PC-9 (cell line): ENCODE measurements at regions not wholly inside any gene's neighbourhood (a gene's known extent, or its start where the extent isn't known, plus 50 kb on each side); places are given as distances from the start of the nearest gene placed in this dataset.

Experiments used
- EZH2 ChIP-seq: fragments of 200-600 bp; sonication (generic); IDR thresholded peaks from 2 replicates; pipeline ENCODE4 v1.8.0; 2017; ENCODE audit warnings: antibody characterized with exemption, low read depth
- TF ChIP-seq, protein P1 (sequence below): fragments of 200-600 bp; sonication (generic); conservative IDR thresholded peaks from 2 replicates; pipeline ENCODE4 v1.6.1; 2017; ENCODE audit warnings: mixed run types, antibody characterized with exemption, mild to moderate bottlenecking, moderate library complexity

DNA sequence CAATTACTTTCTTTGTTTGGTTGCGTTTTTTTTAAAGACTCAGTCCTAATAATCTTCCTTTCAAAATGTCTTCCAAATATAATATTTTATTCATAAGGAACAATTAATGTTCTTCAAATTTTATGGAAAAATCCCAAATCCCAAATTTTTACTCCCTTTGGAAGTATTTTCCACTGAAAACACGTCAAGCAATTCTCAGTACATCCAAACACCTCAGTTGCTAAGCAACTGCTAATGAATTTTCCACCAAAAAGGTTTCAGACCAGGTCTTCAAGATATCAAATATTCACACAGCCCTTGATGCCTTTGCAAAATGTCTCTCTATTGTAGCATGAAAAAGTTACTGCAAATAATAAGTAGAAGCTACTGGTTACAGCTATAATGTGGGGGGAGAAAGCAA lies 140.1 kb downstream of the DSEL start:
- TF ChIP-seq, protein P1, sequence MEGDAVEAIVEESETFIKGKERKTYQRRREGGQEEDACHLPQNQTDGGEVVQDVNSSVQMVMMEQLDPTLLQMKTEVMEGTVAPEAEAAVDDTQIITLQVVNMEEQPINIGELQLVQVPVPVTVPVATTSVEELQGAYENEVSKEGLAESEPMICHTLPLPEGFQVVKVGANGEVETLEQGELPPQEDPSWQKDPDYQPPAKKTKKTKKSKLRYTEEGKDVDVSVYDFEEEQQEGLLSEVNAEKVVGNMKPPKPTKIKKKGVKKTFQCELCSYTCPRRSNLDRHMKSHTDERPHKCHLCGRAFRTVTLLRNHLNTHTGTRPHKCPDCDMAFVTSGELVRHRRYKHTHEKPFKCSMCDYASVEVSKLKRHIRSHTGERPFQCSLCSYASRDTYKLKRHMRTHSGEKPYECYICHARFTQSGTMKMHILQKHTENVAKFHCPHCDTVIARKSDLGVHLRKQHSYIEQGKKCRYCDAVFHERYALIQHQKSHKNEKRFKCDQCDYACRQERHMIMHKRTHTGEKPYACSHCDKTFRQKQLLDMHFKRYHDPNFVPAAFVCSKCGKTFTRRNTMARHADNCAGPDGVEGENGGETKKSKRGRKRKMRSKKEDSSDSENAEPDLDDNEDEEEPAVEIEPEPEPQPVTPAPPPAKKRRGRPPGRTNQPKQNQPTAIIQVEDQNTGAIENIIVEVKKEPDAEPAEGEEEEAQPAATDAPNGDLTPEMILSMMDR = no peak
- TF ChIP-seq EZH2 = no peak
